ACC112 (cell line): ENCODE measurements at regions not wholly inside any gene's neighbourhood (a gene's known extent, or its start where the extent isn't known, plus 50 kb on each side); places are given as distances from the start of the nearest gene placed in this dataset.
A peak's percentile ranks its signal among the peaks of the same experiment; 100 is the strongest.

ENCODE experiments used
- H2AFZ ChIP-seq: fragments of 200-600 bp; sonication (generic); one replicate; pipeline ENCODE4 v1.6.0; 2017; ENCODE audit warnings: antibody characterized with exemption, low read length; ENCODE audit not compliant: unreplicated experiment
- H3K27ac ChIP-seq: fragments of 200-600 bp; sonication (generic); 2 replicates; pipeline ENCODE4 v1.5.1; 2014; ENCODE audit warnings: low read depth, mild to moderate bottlenecking, antibody characterized with exemption, low read length, moderate library complexity
- H3K27me3 ChIP-seq: fragments of 200-600 bp; sonication (generic); 2 replicates; pipeline ENCODE4 v1.6.1; 2014; ENCODE audit warnings: mild to moderate bottlenecking, antibody characterized with exemption, low read length, moderate library complexity, mixed read lengths; ENCODE audit not compliant: insufficient read depth
- H3K36me3 ChIP-seq: fragments of 200-600 bp; sonication (generic); 2 replicates; pipeline ENCODE4 v1.6.1; 2016; ENCODE audit warnings: mild to moderate bottlenecking, antibody characterized with exemption, low read length, moderate library complexity, mixed read lengths; ENCODE audit not compliant: insufficient read depth
- H3K4me1 ChIP-seq: fragments of 200-600 bp; sonication (generic); one replicate; pipeline ENCODE4 v1.6.1; 2016; ENCODE audit warnings: low read length, mixed read lengths; ENCODE audit not compliant: insufficient read depth, unreplicated experiment, control insufficient read depth
- H3K4me3 ChIP-seq: fragments of 200-600 bp; sonication (generic); 2 replicates; pipeline ENCODE4 v1.5.1; 2014; ENCODE audit warnings: mild to moderate bottlenecking, low read depth, low read length
- H3K79me2 ChIP-seq: fragments of 200-600 bp; sonication (generic); one replicate; pipeline ENCODE4 v1.6.0; 2016; ENCODE audit warnings: low read length; ENCODE audit not compliant: control insufficient read depth, unreplicated experiment, insufficient read depth

DNA sequence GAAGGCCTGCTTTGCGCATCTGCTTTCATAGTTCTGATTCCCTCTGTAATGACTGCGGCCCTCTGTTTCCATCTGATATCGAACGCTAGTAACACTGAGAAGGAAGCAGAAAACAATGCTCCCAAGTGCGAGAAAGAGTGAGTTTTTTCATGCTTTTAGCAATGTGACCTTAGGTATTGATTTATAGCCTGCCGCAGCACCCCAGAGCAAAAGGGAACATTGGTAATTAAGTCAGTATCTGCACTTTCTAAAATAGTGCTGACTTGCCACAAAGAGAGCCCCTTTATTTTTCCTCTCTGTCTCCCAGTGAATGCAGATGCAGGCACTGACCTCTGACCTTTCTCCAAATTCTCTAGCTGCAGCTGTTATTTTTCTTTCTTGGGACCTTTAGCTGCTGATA, 129.8 kb downstream of the HDGFL1 start:
- no peaks in the 10 kb centered on the region for H3K79me2 ChIP-seq
- no peak overlapping the region for H3K27ac ChIP-seq
- no peaks in the 10 kb centered on the region for H3K27me3 ChIP-seq
- no peak overlapping the region for H2AFZ ChIP-seq
- no peaks in the 10 kb centered on the region for H3K36me3 ChIP-seq
- H3K4me1 ChIP-seq, result no peaks in the 10 kb centered on the region
- no peak overlapping the region for H3K4me3 ChIP-seq

DNA sequence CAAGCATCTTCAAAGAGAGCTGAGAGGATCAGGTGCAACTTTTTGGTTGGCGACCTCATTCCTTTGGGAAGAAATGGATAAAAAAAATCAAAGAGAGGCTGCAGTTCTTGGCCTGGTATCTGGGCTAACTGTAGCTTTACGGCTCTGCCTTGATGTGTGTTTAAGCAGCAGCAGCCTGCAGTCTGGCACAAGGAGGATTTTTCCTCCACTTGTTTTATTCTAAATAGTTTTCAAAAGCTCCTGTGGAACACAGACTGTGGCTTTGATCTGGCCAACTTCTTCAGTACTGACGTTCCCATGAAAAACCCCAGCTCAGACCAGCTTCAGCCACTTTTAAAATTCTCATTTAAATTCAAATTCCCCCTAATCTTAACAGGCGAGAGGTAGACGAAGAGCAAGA, 137.3 kb downstream of the HDGFL1 start:
- Histone ChIP-seq H3K4me1 (no peaks in the 10 kb centered on the region), H3K4me3 (no peak overlapping the region), H3K27me3 (no peaks in the 10 kb centered on the region), H3K36me3 (no peaks in the 10 kb centered on the region), H3K79me2 (no peaks in the 10 kb centered on the region), H3K27ac (no peak overlapping the region), H2AFZ (no peak overlapping the region)

DNA sequence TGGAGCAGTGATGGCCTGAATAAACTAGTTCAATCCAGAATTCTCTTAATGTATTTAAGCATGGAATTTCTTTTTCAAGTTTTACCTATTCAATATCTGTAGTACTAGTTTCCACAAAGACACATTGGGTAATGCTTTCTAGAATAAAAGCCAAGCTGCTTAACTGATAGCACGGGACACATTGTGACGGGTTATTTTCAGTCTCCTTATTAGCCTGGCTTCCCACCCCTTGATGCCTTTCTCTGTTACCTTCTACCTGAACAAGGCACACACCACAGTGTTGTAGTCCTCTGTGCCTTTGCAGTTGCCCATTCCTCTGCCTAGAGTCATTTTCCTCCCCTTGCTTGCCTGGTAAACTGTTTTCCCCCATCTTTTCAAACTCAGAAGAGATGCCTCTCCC, 139.1 kb downstream of the HDGFL1 start:
- H2AFZ ChIP-seq, result no peak overlapping the region
- no peaks in the 10 kb centered on the region for H3K79me2 ChIP-seq
- no peaks in the 10 kb centered on the region for H3K27me3 ChIP-seq
- H3K4me3 ChIP-seq, result no peak overlapping the region
- no peaks in the 10 kb centered on the region for H3K36me3 ChIP-seq
- no peak overlapping the region for H3K27ac ChIP-seq
- no peaks in the 10 kb centered on the region for H3K4me1 ChIP-seq

DNA sequence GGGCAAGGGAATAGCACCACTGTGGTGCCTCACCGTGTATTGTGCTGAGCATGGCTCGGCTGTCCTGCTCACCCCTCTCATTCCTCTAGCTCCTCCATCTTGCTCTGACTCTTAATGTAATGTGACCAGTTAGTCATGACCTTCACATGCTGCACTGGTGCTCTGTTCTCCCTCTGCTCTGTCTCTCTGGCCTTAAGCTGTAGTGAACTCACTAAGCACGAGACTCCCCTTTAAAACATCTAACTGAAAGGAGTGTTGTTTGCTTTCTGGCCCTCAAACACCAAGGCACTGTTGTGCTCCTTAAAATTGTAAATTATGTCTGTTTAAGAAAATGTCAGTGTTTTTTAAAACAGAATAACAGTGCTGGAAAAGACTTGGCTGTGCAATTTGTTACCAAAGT, 140.4 kb downstream of the HDGFL1 start:
- no peaks in the 10 kb centered on the region for H3K36me3 ChIP-seq
- no peak overlapping the region for H3K27ac ChIP-seq
- no peaks in the 10 kb centered on the region for H3K27me3 ChIP-seq
- no peaks in the 10 kb centered on the region for H3K4me1 ChIP-seq
- H2AFZ ChIP-seq, result no peak overlapping the region
- H3K4me3 ChIP-seq, result no peak overlapping the region
- no peaks in the 10 kb centered on the region for H3K79me2 ChIP-seq

DNA sequence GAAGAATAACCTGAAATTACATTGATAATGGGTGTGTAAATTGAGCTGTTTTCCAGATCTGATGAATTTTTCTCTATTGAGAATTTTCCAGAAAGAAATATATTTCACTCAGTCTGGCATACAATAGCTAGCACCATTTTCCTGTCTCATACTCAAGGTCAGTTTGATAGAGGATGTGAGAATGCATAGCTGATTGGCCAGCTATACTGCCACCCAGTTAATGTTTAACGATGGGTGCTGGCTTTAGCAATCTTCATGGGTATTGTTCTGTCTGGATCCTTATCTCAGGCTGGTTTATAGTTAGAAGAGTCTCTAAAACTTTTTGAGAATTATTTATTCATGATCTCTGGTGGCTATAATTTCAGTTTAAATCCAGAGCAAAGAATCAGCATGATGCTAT, 147.4 kb downstream of the HDGFL1 start:
- no peaks in the 10 kb centered on the region for H3K36me3 ChIP-seq
- H2AFZ ChIP-seq, result no peak overlapping the region
- no peak overlapping the region for H3K27ac ChIP-seq
- no peaks in the 10 kb centered on the region for H3K79me2 ChIP-seq
- no peaks in the 10 kb centered on the region for H3K27me3 ChIP-seq
- H3K4me1 ChIP-seq, result no peaks in the 10 kb centered on the region
- H3K4me3 ChIP-seq, result no peak overlapping the region

DNA sequence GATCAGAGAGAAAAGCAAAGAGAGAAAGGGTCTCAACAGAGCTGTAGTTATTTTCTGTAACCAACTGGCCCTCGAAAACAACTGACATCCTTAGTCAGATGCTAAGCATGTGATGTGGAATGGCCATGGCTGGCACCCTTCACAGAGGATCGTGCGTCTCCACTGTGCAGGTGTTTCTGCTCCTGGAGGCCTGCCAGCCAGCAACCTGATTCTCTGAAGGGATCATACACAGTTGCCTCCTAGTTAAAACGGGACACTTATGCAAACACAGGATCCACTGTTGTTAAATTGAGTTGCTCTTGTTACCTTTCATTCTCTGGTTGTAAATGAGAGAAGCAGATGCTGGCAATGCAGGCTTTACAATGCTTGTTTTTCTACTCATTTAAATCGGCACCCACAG, 148.5 kb downstream of the HDGFL1 start:
- H3K27me3 ChIP-seq, result no peaks in the 10 kb centered on the region
- H3K4me3 ChIP-seq, result no peak overlapping the region
- H3K79me2 ChIP-seq, result no peaks in the 10 kb centered on the region
- H3K36me3 ChIP-seq, result no peaks in the 10 kb centered on the region
- no peak overlapping the region for H2AFZ ChIP-seq
- no peak overlapping the region for H3K27ac ChIP-seq
- H3K4me1 ChIP-seq, result no peaks in the 10 kb centered on the region

DNA sequence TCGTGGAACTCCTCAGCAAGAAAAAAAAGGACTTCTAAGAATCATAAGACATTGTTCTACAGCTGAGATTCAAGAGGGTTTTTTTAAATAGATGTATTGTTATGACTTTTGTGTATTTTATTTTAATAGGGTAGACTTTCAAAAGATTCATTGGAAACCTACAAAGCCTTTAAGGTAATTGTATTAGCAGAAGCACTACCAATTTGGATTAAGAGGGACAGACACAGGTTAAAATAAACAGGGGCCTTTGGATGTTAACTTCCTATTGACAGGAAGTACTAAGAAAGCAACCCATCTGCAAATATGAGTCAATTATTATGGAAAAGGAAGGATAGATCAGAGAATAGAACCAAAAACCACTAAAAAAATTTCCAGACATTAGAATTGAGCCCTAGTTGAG, 153.5 kb downstream of the HDGFL1 start:
- H3K27ac ChIP-seq, result no peak overlapping the region
- H3K36me3 ChIP-seq, result no peaks in the 10 kb centered on the region
- no peaks in the 10 kb centered on the region for H3K4me1 ChIP-seq
- H3K79me2 ChIP-seq, result no peaks in the 10 kb centered on the region
- no peak overlapping the region for H3K4me3 ChIP-seq
- no peak overlapping the region for H2AFZ ChIP-seq
- H3K27me3 ChIP-seq, result no peaks in the 10 kb centered on the region

DNA sequence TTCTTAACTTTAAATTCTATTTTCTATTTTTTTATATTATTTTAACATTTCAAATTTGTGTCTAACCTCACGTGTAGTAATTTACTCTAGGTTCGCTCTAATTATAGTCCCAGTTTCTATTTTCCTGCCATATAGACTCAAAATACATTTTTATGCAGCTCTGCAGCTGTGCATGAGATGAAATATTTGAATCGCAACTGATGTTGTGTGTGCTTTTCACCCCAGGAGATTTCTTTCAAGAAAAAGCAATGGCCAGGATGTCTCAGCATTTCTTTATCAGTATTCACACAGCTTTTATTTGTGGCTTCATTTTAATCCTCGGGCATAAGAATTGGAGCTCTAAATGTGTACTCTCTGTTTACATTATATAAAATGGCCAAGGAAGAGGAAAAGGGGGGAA, 157.6 kb downstream of the HDGFL1 start:
- H3K4me3 ChIP-seq, result no peak overlapping the region
- H3K36me3 ChIP-seq, result no peaks in the 10 kb centered on the region
- H3K4me1 ChIP-seq, result no peaks in the 10 kb centered on the region
- no peak overlapping the region for H2AFZ ChIP-seq
- H3K27me3 ChIP-seq, result no peaks in the 10 kb centered on the region
- no peak overlapping the region for H3K27ac ChIP-seq
- no peaks in the 10 kb centered on the region for H3K79me2 ChIP-seq

DNA sequence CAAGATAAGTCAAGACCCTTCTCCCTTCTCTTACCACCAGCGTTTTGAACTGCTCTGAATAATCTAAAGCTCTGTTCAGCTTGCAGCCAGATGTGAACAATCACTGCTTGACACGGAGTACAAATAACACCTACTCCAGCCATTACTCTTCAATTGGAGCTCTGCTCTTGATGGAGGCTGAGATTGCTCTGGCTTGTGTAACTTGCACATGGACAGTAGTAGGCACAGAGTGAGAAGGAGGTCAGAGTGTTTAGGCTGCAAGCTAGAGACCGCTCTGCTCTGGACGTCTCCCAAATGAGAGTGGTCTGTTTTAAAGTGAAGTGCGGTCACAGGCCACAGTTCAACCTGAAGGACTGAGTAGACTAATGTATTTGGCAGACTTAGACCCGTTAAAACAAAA, 158.3 kb downstream of the HDGFL1 start:
- Histone ChIP-seq H3K4me1 (no peaks in the 10 kb centered on the region), H3K4me3 (no peak overlapping the region), H3K79me2 (no peaks in the 10 kb centered on the region), H3K27ac (no peak overlapping the region), H3K27me3 (no peaks in the 10 kb centered on the region), H3K36me3 (no peaks in the 10 kb centered on the region), H2AFZ (no peak overlapping the region)

DNA sequence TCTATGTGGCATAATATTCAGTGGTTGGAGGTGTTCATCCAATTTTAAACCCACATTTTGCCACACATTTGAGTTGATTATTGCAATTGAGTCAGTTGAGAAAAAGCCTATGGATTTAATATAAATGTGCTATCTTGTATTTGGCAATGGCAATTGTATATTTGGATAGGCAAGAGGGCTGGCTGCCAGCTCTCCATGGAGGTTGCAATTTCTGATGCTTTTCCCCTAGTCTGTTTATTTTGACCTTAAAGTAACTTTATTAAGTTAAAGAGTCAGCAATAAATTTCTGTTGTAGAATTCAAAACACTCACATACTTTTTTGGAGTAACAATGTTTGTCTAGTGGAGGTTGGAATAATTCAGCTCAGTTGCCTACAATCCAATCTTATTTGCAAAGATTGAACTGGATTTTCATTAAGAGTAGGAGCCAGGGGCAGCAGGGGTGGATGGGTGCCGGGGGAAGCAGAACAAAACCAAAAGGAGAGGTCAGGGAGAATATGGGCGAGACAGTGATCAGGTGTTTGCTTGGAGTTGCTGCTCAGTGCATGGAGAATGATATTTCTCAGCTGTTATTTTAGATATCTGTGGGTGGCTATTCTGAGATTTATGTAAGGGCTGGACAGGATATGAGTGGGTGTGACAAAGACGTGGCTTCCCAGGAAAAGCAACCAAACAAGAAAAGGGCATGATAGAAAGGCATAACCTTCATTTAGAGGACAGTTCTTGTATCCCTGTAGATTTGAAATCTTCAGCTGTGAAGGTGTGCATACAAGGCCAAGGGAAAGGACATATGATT, 163.0 kb downstream of the HDGFL1 start:
- Histone ChIP-seq H3K4me3 (no peak overlapping the region), H3K27ac (no peak overlapping the region), H3K4me1 (no peaks in the 10 kb centered on the region), H3K79me2 (no peaks in the 10 kb centered on the region), H3K36me3 (no peaks in the 10 kb centered on the region), H2AFZ (peak overlapping the region; percentile 43), H3K27me3 (no peaks in the 10 kb centered on the region)

DNA sequence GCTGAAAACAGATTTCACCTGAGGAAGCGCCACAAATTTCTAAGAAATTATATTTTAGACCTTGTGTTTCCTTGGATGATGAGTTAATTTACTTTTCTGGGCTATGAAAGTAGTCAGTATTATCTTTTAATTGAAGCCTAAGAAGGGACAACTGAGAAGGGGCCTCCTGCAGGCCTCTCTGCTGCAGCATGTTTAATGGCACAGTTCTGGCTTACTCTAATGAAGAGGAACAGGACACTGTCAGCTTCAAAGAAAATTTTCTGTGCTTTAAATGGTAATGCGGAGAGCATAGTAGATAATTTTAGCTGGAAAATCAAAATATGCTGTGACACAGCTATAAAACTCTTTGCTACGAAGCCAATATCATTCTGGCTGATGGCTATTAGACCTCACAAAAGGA, 167.4 kb downstream of the HDGFL1 start:
- Histone ChIP-seq H3K4me3 (no peak overlapping the region), H3K36me3 (no peaks in the 10 kb centered on the region), H3K27ac (no peak overlapping the region), H2AFZ (no peak overlapping the region), H3K4me1 (no peaks in the 10 kb centered on the region), H3K27me3 (no peaks in the 10 kb centered on the region), H3K79me2 (no peaks in the 10 kb centered on the region)
